ENCODE measurements at regions not wholly inside any gene's neighbourhood (a gene's known extent, or its start where the extent isn't known, plus 50 kb on each side); places are given as distances from the start of the nearest gene placed in this dataset.

DNA sequence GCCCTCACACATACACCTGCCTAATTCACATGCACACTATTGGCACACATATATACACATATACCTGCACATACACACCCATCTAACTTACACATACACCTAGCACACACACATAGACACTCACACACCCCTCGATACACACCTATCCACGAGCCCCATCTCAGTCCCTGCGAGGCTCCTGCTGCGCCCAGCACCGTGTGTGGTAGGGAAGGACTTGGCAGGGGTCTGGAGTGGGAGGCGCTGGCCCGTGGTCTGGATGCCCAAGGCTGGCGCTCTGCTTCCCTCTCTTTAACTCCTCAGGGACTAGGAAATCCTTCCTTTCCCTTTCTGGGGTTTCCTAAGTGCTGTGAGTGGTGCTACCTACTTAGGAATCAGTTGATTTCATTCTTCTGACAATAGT is 202.7 kb downstream of the UQCRFS1 start:
- DNase-seq (ENCODE audit: low spot score) (no peak), ATAC-seq (ENCODE audit: insufficient number of reproducible peaks, low FRiP score, low read depth) (no peak)
- Histone ChIP-seq H3K27ac (no peak overlapping the region), H3K27me3 (replicated peaks; ENCODE audit: insufficient read depth) (no peaks in the 10 kb centered on the region), H3K4me1 (ENCODE audit: control insufficient read depth in 1 of 2, low read depth in 2 of 2) (no peaks in the 10 kb centered on the region), H3K9me3 (no peaks in the 10 kb centered on the region), H3K4me3 (no peak overlapping the region), H3K36me3 (no peaks in the 10 kb centered on the region)
- TF ChIP-seq, protein P1, sequence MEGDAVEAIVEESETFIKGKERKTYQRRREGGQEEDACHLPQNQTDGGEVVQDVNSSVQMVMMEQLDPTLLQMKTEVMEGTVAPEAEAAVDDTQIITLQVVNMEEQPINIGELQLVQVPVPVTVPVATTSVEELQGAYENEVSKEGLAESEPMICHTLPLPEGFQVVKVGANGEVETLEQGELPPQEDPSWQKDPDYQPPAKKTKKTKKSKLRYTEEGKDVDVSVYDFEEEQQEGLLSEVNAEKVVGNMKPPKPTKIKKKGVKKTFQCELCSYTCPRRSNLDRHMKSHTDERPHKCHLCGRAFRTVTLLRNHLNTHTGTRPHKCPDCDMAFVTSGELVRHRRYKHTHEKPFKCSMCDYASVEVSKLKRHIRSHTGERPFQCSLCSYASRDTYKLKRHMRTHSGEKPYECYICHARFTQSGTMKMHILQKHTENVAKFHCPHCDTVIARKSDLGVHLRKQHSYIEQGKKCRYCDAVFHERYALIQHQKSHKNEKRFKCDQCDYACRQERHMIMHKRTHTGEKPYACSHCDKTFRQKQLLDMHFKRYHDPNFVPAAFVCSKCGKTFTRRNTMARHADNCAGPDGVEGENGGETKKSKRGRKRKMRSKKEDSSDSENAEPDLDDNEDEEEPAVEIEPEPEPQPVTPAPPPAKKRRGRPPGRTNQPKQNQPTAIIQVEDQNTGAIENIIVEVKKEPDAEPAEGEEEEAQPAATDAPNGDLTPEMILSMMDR (IDR thresholded peaks at IDR 0.05): no peak

DNA sequence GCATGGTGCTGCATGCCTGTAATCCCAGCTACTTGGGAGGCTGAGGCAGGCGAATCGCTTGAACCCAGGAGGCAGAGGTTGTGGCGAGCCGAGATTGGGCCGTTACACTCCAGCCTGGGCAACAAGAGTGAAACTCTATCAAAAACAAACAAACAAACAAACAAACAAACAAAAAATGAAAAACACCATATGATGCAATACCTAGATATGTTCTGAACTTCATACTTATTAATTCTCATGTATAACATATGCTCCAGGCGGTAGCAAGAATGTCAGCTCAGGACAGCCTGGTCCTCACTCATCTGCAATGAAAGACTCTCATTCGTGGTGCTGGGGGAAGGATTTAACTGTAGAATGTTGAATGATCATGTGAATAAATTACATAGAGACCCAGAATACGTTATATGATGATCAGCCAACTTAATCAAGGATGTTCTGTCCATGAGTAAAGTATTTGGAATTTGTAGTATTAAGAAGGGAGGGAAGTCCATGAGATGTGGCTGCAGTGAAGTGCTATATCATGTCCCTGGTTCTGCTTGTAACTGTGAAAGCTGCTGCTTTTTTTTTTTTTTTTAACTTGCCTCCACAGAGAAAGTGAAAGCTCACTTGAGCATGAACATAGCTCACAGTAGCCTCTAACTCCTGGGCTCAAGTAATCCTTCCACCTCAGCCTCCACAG is 206.8 kb downstream of the UQCRFS1 start:
- no peak overlapping the region for H3K27ac ChIP-seq
- no peak for DNase-seq (ENCODE audit: low spot score)
- TF ChIP-seq, protein P1 (IDR thresholded peaks at IDR 0.05): no peak

DNA sequence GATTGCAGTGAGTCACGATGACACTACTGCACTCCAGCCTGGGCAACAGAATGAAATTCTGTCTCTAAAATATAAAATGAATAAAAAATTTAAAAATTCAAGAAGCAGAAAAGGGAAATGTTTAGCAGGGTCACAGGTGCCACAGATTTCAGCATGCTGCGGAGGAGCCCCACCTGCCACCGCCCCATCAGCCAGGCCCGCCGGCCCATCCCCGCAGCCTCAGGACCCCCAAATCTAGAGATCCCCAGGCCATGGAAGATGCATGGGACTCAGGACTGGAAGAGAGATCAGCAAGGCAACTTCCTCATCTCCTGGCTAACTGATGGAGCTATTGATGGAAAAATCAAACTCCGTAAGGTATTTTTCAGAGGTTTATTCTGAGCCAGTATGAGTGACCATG is 208.2 kb downstream of the UQCRFS1 start:
- DNase-seq (ENCODE audit: low spot score): no peak
- Histone ChIP-seq H3K4me1 (ENCODE audit: control insufficient read depth in 1 of 2, low read depth in 2 of 2) (no peaks in the 10 kb centered on the region), H3K36me3 (no peaks in the 10 kb centered on the region), H3K27ac (no peak overlapping the region), H3K4me3 (no peak overlapping the region), H3K27me3 (replicated peaks; ENCODE audit: insufficient read depth) (no peaks in the 10 kb centered on the region), H3K9me3 (no peaks in the 10 kb centered on the region)
- no peak for ATAC-seq (ENCODE audit: insufficient number of reproducible peaks, low FRiP score, low read depth)
- TF ChIP-seq, protein P1 (IDR thresholded peaks at IDR 0.05): no peak

More for the DNA sequence above, 206.8 kb downstream of the UQCRFS1 start:
- H3K27me3 ChIP-seq (replicated peaks; ENCODE audit: insufficient read depth): no peaks in the 10 kb centered on the region
- no peak for ATAC-seq (ENCODE audit: insufficient number of reproducible peaks, low FRiP score, low read depth)
- no peak overlapping the region for H3K4me3 ChIP-seq
- H3K4me1 ChIP-seq (ENCODE audit: control insufficient read depth in 1 of 2, low read depth in 2 of 2): no peaks in the 10 kb centered on the region
- H3K36me3 ChIP-seq: no peaks in the 10 kb centered on the region
- no peaks in the 10 kb centered on the region for H3K9me3 ChIP-seq

DNA sequence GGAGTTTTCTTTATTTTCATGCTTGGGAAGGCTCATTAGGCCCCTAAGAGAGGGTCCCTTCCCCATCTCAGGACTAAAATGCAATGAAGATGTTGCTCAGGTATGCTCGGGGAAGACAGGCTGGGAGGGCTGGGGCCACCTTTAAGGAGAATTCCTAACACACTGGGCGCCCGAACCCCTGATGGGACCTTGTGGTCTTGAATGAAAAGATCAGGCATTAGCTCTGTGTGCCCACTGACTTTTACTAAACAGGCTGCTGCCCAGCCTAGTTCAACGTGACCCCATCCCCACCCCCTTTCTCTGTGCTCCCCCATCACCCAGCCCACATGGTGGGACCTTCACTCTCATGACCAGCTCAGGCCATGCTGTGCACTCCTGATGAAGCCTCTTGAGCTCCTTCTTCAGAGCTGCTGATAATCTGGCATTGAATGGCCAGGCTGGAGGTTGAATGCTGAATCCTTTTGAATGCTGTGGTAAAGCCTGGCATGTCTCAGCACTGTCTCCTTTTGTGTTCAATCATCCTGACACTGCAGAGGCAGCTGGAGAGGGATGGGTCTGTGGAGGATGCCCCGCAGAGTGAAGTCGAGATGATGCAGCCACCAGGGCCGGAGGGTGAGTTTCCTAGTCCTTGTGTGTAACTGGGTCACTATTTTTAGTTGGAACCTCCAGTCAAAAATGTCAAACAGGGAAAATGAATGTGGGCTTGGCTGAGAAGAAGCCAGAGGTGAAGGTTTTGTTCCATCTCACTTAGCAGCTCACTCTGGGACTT is 209.1 kb downstream of the UQCRFS1 start:
- ATAC-seq (ENCODE audit: insufficient number of reproducible peaks, low FRiP score, low read depth): no peak
- Histone ChIP-seq H3K9me3 (no peaks in the 10 kb centered on the region), H3K4me1 (ENCODE audit: control insufficient read depth in 1 of 2, low read depth in 2 of 2) (no peaks in the 10 kb centered on the region), H3K4me3 (no peak overlapping the region), H3K27me3 (replicated peaks; ENCODE audit: insufficient read depth) (no peaks in the 10 kb centered on the region), H3K36me3 (no peaks in the 10 kb centered on the region), H3K27ac (no peak overlapping the region)
- DNase-seq (ENCODE audit: low spot score): no peak
- TF ChIP-seq, protein P1 (IDR thresholded peaks at IDR 0.05): no peak

DNA sequence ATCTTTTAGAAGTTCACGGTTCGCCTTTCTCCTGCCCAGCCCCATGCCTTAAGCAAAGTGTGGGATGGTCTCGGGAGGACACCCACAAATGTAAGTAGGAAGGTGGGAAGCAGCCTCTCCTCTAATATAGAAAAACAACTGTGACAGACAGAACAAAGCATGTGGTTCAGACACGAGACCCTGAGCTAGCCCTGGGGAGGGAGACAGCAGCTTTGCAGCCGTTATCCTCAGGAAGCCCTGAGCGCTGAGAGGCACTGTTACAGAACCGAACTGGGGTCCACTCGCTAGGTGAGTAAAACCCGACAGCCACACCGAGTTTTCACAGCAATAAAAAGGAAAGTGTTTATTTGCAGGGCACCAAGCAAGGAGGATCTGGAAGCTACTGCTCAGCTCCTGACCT is 210.6 kb downstream of the UQCRFS1 start:
- H3K4me3 ChIP-seq: no peak overlapping the region
- TF ChIP-seq, protein P1 (IDR thresholded peaks at IDR 0.05): no peak
- no peak for ATAC-seq (ENCODE audit: insufficient number of reproducible peaks, low FRiP score, low read depth)

More for the DNA sequence above, 210.6 kb downstream of the UQCRFS1 start:
- DNase-seq (ENCODE audit: low spot score): no peak
- Histone ChIP-seq H3K27ac (no peak overlapping the region), H3K9me3 (no peaks in the 10 kb centered on the region), H3K36me3 (no peaks in the 10 kb centered on the region), H3K27me3 (replicated peaks; ENCODE audit: insufficient read depth) (no peaks in the 10 kb centered on the region), H3K4me1 (ENCODE audit: control insufficient read depth in 1 of 2, low read depth in 2 of 2) (no peaks in the 10 kb centered on the region)
